ACHN (cell line): ENCODE measurements at regions not wholly inside any gene's neighbourhood (a gene's known extent, or its start where the extent isn't known, plus 50 kb on each side); places are given as distances from the start of the nearest gene placed in this dataset.

Source experiments
- DNase-seq: peaks from one replicate; pipeline ENCODE4 v3.0.0-alpha.2; 2015
- in situ Hi-C: cut with HindIII; loops from 2 replicates; pipeline ENCODE4 v1.10.0; 2017; ENCODE audit warnings: low sequenced_read_pairs, low pct_ligation_motif_present, low pct_unique_long_range_greater_than_20kb

DNA sequence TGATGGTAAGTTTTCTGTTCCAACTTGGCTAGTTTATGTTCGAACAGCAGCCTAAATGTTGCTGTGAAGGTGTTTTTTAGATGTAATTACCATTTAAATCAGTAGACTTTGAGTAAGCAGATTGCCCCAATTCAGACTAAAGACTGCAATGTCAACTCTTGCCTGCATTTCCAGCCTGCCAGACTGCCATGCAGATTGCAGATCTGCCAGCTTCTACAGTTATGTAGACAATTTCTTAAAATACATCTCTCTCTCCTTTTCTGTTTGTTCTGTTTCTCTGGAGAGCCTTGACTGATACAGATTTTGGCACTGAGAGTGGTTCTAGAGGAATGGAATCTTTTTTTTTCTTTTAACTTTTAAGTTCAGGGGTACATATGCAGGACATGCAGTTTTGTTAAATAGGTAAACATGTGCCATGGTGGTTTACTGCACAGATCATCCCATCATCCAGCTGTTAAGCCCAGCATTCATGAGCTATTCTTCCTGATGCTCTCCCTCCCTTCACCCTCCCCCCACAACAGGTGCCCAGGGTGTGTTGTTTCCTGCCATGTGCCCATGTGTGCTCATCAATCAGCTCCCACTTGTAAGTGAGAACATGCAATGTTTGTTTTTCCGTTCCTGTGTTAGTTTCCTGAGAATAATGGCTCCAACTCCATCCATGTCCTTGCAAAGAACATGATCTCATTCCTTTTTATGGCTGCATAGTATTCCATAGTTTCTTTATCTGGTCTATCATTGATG is 227.8 kb downstream of the CPE start:
- in situ Hi-C loops, result no loop called here

DNA sequence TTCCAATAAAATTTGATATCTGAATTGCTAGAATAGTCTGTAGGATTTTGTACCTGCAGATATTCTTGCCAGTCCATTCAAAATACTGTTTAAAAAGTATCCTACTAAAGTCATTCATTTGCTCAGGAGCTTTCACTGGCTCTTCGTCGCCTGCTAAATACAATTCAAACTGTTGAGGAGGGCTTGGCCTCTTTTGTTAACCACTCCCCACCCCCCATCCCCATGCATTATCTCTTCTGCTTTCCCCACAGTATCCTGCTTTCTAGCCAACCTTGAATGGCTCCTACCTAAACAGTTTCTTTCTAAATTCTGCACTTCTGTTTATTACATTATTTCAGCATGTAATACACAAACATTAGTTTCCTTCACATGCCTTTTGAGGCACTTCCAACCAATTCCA is 230.8 kb downstream of the CPE start:
- in situ Hi-C loops, result no loop called here
- no peak for DNase-seq

More for the DNA sequence above, 227.8 kb downstream of the CPE start:
- DNase-seq, result no peak

DNA sequence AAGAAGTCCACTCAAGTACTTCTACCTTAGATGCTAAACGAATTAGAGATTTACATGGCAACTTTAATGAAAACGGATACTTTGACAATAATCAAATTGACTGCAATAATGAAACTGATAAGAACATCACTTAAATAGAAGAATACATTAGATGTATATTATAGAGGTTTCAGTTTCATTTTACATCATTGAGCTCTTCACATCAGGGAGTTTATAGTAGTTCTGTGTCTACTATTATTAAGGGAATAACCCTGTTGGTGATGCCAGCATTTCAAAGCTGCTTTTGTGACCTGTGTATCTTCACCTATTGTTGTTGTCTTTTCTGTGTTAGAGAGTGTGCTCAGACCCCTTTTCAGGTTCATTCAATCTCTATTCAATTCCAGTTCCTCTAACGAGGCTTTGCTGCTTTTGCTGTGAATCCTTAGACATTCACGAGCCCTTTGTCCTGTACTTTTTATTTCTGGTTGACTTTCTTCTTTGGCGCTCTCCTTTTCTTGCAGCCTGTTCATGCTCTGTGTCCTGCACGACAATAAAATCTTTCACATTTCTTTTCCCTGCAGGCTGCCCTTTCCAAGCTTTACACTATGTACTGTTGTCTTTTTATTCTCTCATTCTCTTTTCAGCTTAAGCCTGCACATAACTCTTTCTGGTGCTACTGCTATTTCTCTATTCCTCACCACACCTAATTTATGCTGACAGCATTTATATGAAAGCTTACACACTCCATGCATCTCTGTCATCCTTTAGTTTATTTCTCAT is 232.1 kb downstream of the CPE start:
- in situ Hi-C loops, result no loop called here
- DNase-seq, result no peak

DNA sequence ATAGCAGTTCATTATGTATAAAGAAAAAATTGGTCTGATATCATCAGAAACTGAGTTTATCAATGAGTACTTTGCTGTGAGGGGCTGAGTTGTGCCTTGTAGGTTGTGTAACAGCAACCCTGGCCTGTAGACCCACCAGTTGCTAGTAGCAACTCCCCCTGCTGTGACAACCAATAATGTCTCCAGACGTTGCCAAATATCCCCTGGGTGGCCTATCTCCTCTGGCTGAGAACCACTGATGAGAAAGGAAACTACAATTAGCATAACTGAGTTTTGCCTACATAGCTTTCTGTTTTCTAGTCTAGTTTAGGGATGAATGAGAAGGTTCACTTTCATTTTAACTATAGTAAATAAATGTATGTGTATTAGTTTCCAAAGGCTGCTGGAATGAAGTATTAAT is 234.1 kb downstream of the CPE start:
- DNase-seq, result no peak
- in situ Hi-C loops, result no loop called here

DNA sequence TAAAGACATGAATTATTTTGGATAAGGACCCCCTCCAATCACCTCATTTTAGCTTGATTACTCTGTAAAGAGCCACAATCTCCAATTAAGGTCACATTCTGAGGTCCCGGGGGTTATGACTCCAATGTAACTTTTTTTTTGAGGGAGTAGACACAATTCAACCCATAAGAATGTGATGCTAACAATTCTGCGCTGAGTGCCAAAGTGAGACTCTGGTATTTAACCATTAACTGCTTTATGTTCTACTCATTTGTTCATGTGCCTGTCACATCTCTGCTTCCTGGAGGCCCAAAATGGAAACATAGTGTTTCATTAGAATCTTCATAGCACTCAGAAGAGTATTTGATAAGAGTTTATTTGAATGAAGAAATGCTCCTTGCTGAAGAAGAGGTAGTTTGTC is 234.8 kb downstream of the CPE start:
- in situ Hi-C loops, result no loop called here

DNA sequence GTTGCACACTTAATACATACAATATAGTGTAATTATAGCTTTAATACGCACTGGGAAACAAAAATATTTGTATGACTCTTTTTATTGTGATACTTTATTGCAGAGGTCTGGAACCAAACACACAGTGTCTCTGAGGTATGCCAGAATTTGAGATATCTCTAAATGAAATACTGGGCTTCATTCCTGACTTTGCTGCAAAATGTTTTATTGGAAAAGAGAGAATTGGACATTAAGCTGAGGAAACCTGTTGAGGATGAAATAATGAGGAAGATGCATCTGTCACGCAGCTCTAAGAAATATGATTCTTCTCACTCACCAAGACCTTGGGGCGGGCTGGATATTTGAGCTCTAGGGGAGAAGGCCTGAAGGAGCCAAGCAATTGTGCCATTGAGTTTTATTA is 242.1 kb downstream of the CPE start:
- in situ Hi-C loops, result no loop called here
- DNase-seq, result no peak

More for the DNA sequence above, 234.8 kb downstream of the CPE start:
- no peak for DNase-seq

DNA sequence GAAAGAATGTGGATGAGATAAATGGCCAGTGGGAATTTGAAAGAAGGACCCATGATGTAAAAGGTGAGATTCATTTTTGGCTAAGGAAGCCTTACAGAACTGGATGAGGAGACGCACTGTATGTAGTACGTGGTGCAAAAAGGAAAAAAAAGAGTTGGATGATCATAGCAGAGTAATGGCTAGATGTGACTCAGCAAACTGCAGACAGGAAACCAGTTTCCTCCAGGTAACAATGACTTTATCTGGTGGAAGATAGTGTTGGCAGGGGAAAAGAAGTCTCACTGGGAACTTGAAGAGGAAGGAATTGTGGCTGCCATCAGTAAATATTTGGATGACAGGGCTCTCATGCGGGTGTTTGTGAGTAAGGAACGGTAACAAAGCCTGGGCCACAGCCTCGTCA is 243.2 kb downstream of the CPE start:
- in situ Hi-C loops, result no loop called here
- DNase-seq, result no peak

DNA sequence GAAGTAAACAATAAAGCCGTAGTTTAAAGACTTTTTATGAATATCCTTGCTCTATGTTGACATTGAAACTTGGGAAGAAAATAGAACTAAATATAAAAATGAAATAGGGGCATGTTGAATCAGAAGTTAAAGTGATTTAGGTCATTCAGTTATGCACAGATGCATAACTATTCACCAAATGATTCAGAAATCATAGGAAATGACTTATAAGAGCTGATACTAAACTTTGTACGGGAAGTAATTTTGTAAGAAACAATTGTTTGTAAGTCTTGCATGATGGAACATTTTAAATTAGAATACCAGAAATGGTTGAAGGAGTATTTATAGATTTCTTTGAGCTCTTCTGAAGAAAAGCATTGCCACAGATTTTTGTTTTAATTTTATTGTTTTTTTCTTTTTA is 246.5 kb downstream of the CPE start:
- no peak for DNase-seq
- in situ Hi-C loops, result no loop called here

DNA sequence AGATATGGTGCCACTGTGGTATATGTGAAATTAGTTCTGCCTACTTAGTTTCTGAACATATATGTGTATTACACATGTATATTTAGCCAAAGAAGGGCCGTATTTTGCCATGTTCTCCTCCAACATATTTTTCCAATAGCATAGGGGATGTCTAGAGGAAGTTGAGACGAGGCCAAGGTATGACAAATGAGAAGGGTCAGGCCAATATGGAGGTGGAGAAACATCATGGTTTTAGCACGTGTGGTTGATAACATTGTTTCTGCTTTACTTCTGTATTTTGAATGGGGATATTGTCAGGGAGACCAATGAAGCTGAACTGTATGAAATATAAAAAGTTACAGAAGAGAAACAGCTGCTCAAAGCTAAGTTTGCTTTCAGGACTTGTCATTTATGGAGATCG is 246.7 kb upstream of the TLL1 start:
- DNase-seq, result no peak
- in situ Hi-C loops, result no loop called here

DNA sequence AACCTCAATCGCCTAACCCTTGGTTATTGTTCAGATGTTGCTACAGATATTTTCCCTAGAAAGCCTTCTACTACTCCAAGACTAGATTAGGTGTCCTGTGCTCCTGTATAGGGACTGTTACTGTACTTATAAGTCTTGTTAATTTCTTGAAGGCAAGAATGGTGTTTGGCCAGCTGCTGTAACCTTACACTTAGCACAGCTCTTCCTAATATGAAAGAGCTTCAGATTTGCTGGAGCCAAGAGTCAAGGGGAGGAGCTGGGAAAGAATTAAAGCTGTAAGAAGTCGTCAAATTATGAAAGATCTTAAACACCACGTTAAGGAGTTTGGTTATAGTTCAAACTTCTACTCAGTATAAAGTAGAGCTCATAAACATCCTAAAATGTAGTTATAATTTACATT is 245.9 kb upstream of the TLL1 start:
- in situ Hi-C loops, result no loop called here
- DNase-seq, result no peak

DNA sequence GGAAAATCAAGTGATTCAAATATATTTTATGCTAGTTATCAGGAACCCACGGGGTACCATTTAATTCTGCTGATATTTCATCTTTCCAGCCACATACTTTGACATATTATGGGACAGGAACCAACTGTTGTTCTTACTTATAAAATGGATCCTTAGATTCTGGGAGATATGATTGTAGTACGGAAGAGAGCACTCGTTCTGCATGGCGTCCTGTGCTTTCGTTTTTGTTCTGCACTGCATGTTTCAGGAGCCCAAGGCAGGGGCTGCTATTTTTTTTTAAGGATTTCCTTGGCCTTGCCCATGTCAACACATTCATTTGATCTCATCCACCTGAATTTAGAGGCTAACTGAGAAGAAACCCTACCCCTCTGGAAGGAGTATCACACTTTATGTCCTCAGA is 245.5 kb upstream of the TLL1 start:
- in situ Hi-C loops, result no loop called here
- no peak for DNase-seq

DNA sequence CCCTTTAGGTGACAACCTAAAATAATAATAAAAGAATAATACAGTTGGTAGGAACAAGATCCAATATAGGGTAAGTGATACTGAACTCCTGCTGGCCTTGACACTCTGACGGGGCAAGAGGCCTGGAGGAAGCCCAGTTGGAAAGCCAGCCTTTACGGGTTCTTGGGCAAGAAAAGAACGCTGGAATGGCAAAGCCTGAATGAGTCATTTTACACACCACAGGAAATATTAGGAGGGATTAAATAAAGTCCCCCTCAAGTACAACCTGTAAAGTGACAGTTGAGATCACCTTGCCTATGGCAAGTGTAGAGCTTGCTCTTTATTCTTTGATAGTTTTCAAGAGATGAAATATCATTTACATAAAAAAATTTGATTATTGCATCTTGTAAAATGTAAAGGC is 244.5 kb upstream of the TLL1 start:
- in situ Hi-C loops, result no loop called here

DNA sequence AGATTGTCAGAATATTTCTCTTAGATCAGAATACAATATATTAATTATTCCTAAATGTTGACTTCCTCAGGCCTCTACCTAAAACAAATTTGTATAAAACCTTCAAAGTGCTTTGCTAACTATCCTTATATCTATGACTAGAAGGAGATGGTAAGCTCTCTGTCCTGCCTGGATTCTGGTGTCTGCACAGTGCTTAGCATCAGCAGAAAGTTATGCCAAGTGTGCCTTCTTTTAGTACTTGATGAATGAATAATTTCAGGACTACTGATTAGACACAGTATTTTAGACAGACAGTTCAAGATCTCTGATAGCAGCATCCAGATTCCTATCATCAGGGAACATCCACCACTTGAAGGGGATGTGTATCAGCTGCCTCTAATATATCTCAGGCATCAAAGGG is 242.4 kb upstream of the TLL1 start:
- in situ Hi-C loops, result no loop called here
- DNase-seq, result no peak

More for the DNA sequence above, 244.5 kb upstream of the TLL1 start:
- no peak for DNase-seq

DNA sequence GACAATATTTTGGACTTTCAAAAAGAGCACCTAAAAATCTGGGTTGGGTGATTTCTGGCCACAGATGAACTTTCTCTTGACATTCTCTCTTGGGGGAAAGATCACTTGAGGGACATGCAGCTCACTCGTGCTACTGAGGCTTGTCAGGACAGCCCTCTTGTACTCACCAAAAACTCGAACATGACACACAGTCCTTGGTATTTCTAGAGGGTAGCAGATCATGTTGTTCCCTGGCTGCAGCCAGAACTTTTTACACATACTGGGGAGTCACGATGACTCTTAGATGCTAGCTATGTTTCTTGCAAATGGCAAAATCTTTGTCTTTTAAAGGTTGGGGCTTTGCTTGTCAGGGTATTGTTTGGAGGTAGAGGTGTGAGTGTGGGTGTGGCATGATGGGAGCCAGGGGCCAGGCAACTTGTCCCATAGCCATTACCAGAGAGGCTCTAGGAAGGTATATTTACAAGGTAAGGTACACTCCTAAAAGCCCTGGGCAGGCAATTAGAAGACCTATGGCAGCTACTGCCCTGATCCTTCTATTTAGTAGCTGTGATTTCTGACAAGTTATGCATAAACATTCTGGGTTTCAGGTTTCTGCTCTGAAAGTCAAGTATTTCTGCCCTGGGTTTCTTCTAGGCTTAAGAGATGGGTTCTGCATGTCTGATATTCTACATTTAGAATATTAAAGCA is 241.7 kb upstream of the TLL1 start:
- in situ Hi-C loops, result no loop called here
- no peak for DNase-seq

DNA sequence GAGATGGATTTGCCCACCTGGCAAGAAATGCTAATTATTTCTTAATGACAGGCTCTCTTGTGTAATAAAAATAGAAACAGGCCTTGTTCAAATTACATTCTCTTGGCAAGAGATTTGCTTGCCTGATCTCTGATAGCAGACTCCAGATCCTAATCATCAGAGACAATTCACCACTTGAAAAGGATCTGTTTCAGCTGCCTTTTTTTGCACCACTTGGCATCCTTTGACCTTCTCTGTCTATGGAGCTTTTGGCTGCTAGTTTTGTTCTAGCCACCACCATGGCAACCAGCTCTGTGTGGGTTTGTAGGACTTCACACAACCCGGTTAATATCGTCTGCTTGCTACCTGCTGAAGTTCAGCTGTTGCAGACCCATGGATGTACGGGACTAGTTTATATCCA is 241.1 kb upstream of the TLL1 start:
- DNase-seq, result no peak
- in situ Hi-C loops, result no loop called here

DNA sequence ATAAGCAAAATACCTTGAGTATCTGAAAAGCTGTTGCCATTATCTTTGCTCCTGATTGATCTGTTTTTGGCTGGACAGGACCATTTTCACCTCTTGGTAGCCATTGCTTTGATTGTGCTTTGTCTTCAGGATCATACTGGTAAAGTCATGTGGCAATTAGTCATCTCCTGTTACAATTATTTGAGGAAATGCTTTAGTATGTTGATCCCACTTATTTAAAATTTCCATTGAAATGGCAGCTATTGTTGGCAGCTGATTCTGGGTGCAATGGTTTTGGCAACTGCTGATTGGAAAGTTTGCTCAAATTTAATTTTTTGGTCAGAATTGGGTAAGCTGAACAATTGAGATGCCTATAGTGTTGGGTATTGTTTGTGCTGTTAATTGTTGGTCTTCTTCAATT is 238.3 kb upstream of the TLL1 start:
- in situ Hi-C loops, result no loop called here

DNA sequence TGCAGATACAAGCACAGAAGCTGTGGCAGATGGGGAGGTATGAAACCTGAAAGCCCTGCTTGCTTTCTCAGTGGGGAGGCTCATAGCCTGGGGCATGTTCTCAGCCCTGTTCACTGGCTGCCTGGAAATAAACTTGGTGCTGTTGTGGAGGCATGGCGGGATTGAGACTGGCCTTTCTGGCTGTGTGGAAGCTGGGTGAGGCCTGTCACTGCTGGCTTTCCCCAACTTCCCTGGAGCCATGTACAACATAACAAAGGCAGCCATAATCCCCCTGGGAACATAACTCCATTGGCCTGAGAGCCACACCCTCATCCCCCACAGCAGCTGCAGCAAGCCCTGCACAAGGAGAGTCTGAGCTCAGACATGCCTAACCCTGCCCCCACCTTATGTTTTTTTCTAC is 237.7 kb upstream of the TLL1 start:
- in situ Hi-C loops, result no loop called here
- no peak for DNase-seq

More for the DNA sequence above, 238.3 kb upstream of the TLL1 start:
- no peak for DNase-seq

DNA sequence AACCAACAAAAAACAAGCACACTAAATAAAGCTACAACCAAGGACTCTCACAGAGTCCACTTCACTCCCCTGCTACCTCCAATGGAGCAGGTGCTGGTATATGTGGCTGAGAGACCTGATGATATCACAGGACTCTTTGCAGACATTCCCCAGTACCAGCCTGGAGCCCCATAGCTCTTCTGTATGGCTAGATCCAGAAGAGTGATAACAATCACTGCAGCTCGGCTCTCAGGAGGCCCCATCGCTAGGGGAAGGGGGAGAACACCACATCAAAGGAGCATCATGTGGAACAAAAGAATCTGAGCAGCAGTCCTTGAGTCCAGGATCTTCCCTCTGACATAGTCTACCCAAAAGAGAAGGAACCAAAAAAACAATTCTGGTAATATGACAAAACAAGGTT is 237.1 kb upstream of the TLL1 start:
- no peak for DNase-seq
- in situ Hi-C loops, result no loop called here

DNA sequence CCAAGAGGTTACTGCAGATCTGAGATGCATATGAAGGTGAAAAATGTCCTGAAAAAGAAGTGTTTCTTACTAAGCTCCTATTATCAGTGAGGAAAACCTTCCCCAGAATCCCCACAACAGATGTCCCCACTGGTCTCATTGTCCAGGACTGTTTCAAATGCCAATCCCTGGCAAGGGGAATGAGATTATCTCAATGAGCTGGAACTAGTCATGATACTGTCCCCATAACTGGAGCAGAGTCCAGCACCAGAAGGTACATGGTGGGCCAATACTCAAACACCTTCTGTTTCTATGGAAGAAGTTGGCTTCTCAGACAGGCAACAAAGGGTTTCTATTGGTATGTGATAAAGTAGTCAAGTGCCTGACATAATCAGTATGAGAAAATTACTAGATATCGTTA is 221.1 kb upstream of the TLL1 start:
- in situ Hi-C loops, result no loop called here
- no peak for DNase-seq

DNA sequence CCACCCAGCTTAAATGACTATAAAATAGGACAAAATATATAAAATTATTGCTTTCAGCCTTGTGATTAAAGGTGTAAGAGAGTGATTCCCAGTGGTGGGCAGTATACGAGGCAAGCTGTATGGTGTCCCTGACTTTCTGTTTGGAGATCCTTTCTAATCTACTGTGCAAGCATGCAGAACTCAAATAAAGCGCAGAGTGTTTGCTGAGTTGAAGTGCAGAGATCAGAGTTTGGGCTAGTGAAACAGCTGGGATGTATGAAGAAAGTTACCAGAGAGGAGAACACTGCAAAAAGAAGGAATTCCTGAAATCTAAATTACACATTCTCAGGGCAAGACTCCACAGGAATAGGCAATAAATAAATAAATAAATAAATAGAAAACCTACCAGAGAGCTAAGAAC is 218.5 kb upstream of the TLL1 start:
- in situ Hi-C loops, result no loop called here
- no peak for DNase-seq
